Activated T-cell treated with anti-CD3 and anti-CD28 coated beads for 1 hour (primary cell): ENCODE measurements at regions not wholly inside any gene's neighbourhood (a gene's known extent, or its start where the extent isn't known, plus 50 kb on each side); places are given as distances from the start of the nearest gene placed in this dataset.

Experiments
- DNase-seq: peaks from one replicate; pipeline ENCODE4 v3.0.0-alpha.2; 2020; ENCODE audit warnings: low read depth

- no peak for DNase-seq
Measured at GRCh38 chr19:28221736-28222135, 991.2 kb downstream of the UQCRFS1 start.

DNA sequence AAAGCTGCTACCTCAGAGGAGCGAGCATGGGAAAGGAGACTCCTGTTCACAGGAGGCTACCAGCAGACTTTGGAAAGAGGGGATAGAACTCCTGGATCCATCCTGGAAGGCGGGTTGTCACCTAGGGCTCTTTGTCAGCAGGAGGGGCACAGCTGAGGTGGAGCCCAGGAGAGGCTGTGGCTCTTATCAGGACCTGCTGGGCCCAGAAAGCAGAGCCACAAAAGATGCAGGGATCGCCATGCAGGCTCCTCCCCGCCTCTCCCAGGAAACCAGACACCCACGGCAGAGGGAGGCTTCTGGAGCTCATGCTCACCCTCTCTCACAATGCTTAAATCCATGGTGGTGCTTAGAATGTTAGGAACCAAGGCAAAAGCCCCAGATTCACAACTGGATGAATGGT lies 994.2 kb downstream of the UQCRFS1 start:
- no peak for DNase-seq

- no peak for DNase-seq
Measured at GRCh38 chr19:28217022-28217421, 995.9 kb downstream of the UQCRFS1 start.

GRCh38 chr19:28213470-28214082 lies 999.4 kb downstream of the UQCRFS1 start:
- no peak for DNase-seq

- no peak for DNase-seq
Measured at GRCh38 chr19:28210886-28211285, 1002.1 kb downstream of the UQCRFS1 start.

- no peak for DNase-seq
Measured at GRCh38 chr19:28208745-28209144, 1004.2 kb downstream of the UQCRFS1 start.

DNA sequence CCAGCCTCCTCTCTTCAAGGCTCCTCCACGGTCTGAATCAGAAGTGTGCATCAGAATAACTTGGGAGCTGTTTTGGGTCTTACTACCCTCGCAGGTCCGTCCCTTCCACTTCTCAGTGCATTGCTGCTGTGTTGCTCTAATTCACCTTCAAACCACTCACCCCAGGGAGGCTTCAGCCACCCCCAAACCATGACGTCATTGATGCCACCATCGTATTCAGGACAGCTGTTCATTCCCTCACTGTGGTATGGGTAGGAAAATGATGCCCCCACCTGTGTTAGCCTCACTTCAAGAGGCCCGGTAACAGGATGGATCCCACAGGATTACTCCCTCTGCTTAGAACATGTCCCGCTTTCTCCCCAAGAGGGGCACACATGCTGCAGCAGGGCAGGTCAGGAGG lies 1005.7 kb downstream of the UQCRFS1 start:
- DNase-seq: no peak

GRCh38 chr19:28201462-28201943 lies 1011.4 kb downstream of the UQCRFS1 start:
- DNase-seq: no peak

DNA sequence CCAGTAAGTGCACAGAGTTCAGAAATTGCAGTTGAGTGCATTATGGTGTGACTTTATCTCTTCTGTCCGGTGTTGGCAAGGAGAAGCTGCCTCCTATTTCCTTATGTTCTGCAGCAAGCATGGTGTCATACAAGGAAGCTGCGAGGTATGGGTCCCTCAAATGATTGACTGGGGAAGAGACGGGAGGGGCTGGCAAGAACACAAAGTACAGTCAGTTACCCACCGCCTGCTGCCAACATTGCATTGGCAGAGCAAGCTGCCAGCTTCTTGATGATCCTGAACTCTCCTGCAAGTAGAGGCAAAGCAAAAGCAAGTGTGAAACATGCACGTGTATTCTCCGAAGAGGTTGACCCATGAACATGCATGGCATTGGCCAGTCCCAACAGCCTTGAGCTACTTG lies 1013.6 kb downstream of the UQCRFS1 start:
- no peak for DNase-seq

GRCh38 chr19:28196961-28197360 lies 1016.0 kb downstream of the UQCRFS1 start:
- DNase-seq: no peak

GRCh38 chr19:28196101-28196500 lies 1016.9 kb downstream of the UQCRFS1 start:
- no peak for DNase-seq

DNA sequence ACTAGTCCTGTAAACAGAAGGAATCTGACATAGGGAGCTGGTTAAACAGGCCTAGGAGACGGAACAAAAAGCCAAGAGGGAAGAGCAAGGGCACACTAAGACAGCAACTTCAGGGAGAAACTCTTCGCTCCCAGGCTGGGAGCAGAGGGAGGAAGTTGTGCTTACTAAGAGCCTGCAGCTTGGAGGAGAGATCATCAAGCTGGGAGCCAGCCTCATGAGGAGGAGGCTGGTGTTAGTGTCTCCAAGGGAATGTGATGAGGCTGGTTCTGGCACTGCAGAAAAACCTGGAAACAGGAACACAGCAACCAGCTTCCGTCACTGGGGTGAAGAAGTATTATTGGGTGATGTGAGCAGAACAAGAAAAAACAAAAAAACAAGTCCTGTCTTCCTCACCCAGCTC lies 1027.3 kb downstream of the UQCRFS1 start:
- DNase-seq: no peak

DNA sequence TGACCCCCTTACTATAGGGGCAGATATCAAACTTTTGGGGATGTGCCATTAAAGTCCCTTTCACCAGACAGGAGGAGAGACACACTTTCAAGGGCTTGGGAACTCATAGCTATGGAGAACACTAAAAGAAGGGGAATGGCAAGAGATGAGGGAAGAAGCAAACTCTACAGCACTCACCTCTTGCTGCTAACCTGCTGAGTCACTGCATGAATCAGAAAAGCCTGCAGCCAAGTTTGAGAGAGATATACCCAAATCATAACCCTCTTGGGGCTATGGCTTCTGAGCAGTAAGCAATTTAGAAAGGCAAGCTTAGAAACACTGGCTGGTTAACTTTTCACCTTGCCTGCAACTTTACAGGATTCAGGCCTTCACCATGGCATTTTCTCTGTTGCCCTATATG lies 1028.0 kb downstream of the UQCRFS1 start:
- no peak for DNase-seq

- no peak for DNase-seq
Measured at GRCh38 chr19:28176193-28176592, 1036.8 kb downstream of the UQCRFS1 start.

DNA sequence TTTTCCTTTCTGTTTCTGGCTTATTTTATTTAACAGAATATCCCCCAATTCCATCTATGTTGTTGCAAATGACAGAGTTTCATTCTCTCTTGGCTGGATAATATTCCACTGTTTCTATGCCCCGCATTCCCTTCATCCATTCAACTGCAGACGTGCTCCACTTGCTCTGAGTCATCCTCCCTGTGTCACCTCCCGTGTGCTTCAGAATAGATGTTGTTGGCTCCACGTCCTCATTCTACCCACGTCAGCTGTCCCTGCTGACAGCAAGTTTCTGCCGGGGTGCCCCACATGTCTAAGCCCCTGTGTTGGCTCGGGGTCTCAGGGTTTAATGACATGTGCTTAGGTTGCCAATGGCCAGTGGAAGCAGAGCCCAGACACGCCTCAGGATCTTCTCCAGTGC lies 1041.0 kb downstream of the UQCRFS1 start:
- DNase-seq: no peak

- DNase-seq: no peak
Measured at GRCh38 chr19:28170066-28170465, 1042.9 kb downstream of the UQCRFS1 start.

GRCh38 chr19:28169168-28169887 lies 1043.6 kb downstream of the UQCRFS1 start:
- no peak for DNase-seq

DNA sequence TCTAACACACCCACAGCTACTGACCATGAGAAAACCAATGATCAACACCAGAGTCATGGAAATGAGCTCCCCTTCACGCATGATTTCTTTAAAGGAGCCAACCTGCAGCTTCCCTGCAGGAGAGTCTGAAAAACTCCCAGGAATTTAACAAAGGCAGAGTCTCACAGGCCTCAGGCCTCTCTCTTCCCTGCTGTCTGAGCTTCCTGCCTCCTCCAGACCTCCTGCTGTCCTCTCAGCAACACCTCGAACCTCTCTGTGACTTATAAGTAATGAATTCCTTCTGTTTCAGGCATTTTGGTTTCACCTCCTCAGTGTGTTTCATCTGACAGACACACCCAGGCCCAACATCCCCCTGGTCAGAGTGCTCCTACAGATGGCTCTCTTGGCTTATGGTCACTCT lies 1044.4 kb downstream of the UQCRFS1 start:
- no peak for DNase-seq

DNA sequence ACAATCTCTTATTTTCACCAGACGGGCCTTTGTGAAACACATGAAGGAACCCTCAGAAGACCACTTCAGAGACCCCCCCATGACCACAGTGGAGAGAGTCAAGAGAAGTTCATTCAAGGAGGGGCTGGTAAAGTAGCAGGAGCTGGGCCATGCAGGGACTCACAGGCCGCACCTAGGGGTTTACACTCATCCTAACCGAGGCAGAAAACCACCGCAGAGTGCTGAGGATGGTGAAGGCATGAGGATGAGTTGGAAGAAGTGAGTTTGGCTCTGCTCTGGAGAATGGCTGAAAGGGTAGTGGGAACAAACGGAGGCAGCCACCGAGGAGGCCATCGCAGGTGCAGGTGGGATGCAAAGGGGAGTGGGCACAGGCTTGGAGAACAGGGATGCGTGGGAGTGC lies 1046.9 kb downstream of the UQCRFS1 start:
- no peak for DNase-seq

- DNase-seq: no peak
Measured at GRCh38 chr19:28164214-28164613, 1048.7 kb downstream of the UQCRFS1 start.

GRCh38 chr19:28159065-28159464 lies 1053.9 kb downstream of the UQCRFS1 start:
- DNase-seq: no peak

DNA sequence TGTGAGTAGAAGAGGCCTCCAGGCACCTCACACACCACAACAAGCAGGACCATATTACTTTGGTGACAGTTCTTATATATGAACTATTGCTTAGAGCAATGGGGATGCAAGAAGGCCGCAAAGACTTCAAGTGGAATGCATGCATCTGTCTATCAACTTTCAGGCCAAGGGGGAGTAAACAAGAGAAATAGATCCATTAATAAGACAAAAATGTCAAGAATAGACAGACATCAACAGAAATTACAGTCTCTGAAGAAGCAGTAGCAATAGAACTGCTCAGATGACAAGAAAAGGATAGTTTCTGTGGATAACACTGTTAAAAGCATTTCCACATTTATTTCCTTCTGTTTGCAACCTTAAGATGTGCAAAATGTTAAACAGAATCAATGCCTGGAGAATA lies 1057.7 kb downstream of the UQCRFS1 start:
- no peak for DNase-seq

GRCh38 chr19:28154077-28154476 lies 1058.9 kb downstream of the UQCRFS1 start:
- no peak for DNase-seq

GRCh38 chr19:28153123-28153522 lies 1059.8 kb downstream of the UQCRFS1 start:
- no peak for DNase-seq
